ENCODE measurements at regions not wholly inside any gene's neighbourhood (a gene's known extent, or its start where the extent isn't known, plus 50 kb on each side); places are given as distances from the start of the nearest gene placed in this dataset.
A peak's percentile ranks its signal among the peaks of the same experiment; 100 is the strongest.

- H3K4me3 ChIP-seq (ENCODE audit: insufficient read depth, low read depth, low read length), result no peak overlapping the region
- FAIRE-seq (no peak), DNase-seq (ENCODE audit: low read depth) (no peak)
- H3K4me2 ChIP-seq (ENCODE audit: low read length), result no peak overlapping the region
- H3K9me3 Mint-ChIP-seq (ENCODE audit: unreplicated experiment), result peaks cover 1% of the 10 kb centered on the region
- H4K20me1 ChIP-seq (ENCODE audit: insufficient read depth, low read length), result no peaks in the 10 kb centered on the region
- H3K4me1 ChIP-seq (ENCODE audit: insufficient read depth, low read length), result no peaks in the 10 kb centered on the region
- peak overlapping the region; percentile 34 for H2AFZ ChIP-seq (ENCODE audit: low read depth, low read length)
- no peaks in the 10 kb centered on the region for H3K9me3 ChIP-seq (ENCODE audit: insufficient read depth, low read depth, low read length)
- no peaks in the 10 kb centered on the region for H3K79me2 ChIP-seq (ENCODE audit: insufficient read depth, low read length)
- TF ChIP-seq CTCF (IDR thresholded peaks at IDR 0.05; ENCODE audit: insufficient read depth, low read depth, low read length), result no peak
- TF ChIP-seq EZH2 (IDR thresholded peaks at IDR 0.05; ENCODE audit: insufficient read depth, low read length), result no peak
- H3K27me3 ChIP-seq (ENCODE audit: insufficient read depth, low read length), result no peaks in the 10 kb centered on the region
- no peaks in the 10 kb centered on the region for H3K4me1 Mint-ChIP-seq (ENCODE audit: low read depth, unreplicated experiment)
- no peak overlapping the region for H3K9ac ChIP-seq (ENCODE audit: low read length)
- no peaks in the 10 kb centered on the region for H3K36me3 Mint-ChIP-seq (ENCODE audit: low read depth, unreplicated experiment)
- no peak overlapping the region for H3K27ac Mint-ChIP-seq (ENCODE audit: unreplicated experiment)
- H3K27me3 Mint-ChIP-seq (ENCODE audit: low read depth, unreplicated experiment), result no peaks in the 10 kb centered on the region
- no peak overlapping the region for H3K27ac ChIP-seq (ENCODE audit: low read depth, low read length)
- no peak overlapping the region for H3K4me3 Mint-ChIP-seq (ENCODE audit: unreplicated experiment)
- H3K36me3 ChIP-seq (ENCODE audit: insufficient read depth, low read length), result no peaks in the 10 kb centered on the region
These were observed 267.4 kb upstream of the ACVR2A start for GRCh38 chr2:147577323-147577997.

GRCh38 chr2:147575106-147575505, 269.7 kb upstream of the ACVR2A start:
- no peaks in the 10 kb centered on the region for H3K9me3 ChIP-seq (ENCODE audit: insufficient read depth, low read depth, low read length)
- H3K27ac ChIP-seq (ENCODE audit: low read depth, low read length), result no peak overlapping the region
- H3K4me3 ChIP-seq (ENCODE audit: insufficient read depth, low read depth, low read length), result no peak overlapping the region
- H3K27me3 ChIP-seq (ENCODE audit: insufficient read depth, low read length), result no peaks in the 10 kb centered on the region
- no peaks in the 10 kb centered on the region for H3K79me2 ChIP-seq (ENCODE audit: insufficient read depth, low read length)
- Mint-ChIP-seq H3K36me3 (ENCODE audit: low read depth, unreplicated experiment) (no peaks in the 10 kb centered on the region), H3K4me1 (ENCODE audit: low read depth, unreplicated experiment) (no peaks in the 10 kb centered on the region), H3K4me3 (ENCODE audit: unreplicated experiment) (no peak overlapping the region), H3K27me3 (ENCODE audit: low read depth, unreplicated experiment) (no peaks in the 10 kb centered on the region), H3K27ac (ENCODE audit: unreplicated experiment) (no peak overlapping the region), H3K9me3 (ENCODE audit: unreplicated experiment) (no peaks in the 10 kb centered on the region)
- no peak overlapping the region for H3K4me2 ChIP-seq (ENCODE audit: low read length)
- no peaks in the 10 kb centered on the region for H4K20me1 ChIP-seq (ENCODE audit: insufficient read depth, low read length)
- TF ChIP-seq CTCF (IDR thresholded peaks at IDR 0.05; ENCODE audit: insufficient read depth, low read depth, low read length) (no peak), EZH2 (IDR thresholded peaks at IDR 0.05; ENCODE audit: insufficient read depth, low read length) (no peak)
- DNase-seq (ENCODE audit: low read depth) (no peak), FAIRE-seq (no peak)
- no peak overlapping the region for H3K9ac ChIP-seq (ENCODE audit: low read length)
- H3K36me3 ChIP-seq (ENCODE audit: insufficient read depth, low read length), result no peaks in the 10 kb centered on the region
- no peaks in the 10 kb centered on the region for H3K4me1 ChIP-seq (ENCODE audit: insufficient read depth, low read length)
- no peak overlapping the region for H2AFZ ChIP-seq (ENCODE audit: low read depth, low read length)

- H4K20me1 ChIP-seq (ENCODE audit: insufficient read depth, low read length), result no peaks in the 10 kb centered on the region
- TF ChIP-seq CTCF (IDR thresholded peaks at IDR 0.05; ENCODE audit: insufficient read depth, low read depth, low read length), result no peak
- no peak for TF ChIP-seq EZH2 (IDR thresholded peaks at IDR 0.05; ENCODE audit: insufficient read depth, low read length)
- H3K27me3 ChIP-seq (ENCODE audit: insufficient read depth, low read length), result no peaks in the 10 kb centered on the region
- Mint-ChIP-seq H3K4me1 (ENCODE audit: low read depth, unreplicated experiment) (no peaks in the 10 kb centered on the region), H3K27me3 (ENCODE audit: low read depth, unreplicated experiment) (no peaks in the 10 kb centered on the region), H3K9me3 (ENCODE audit: unreplicated experiment) (no peaks in the 10 kb centered on the region), H3K4me3 (ENCODE audit: unreplicated experiment) (no peak overlapping the region), H3K27ac (ENCODE audit: unreplicated experiment) (no peak overlapping the region), H3K36me3 (ENCODE audit: low read depth, unreplicated experiment) (no peaks in the 10 kb centered on the region)
- no peak overlapping the region for H3K4me2 ChIP-seq (ENCODE audit: low read length)
- FAIRE-seq (no peak), DNase-seq (ENCODE audit: low read depth) (no peak)
- no peaks in the 10 kb centered on the region for H3K36me3 ChIP-seq (ENCODE audit: insufficient read depth, low read length)
- no peak overlapping the region for H3K27ac ChIP-seq (ENCODE audit: low read depth, low read length)
- H2AFZ ChIP-seq (ENCODE audit: low read depth, low read length), result no peak overlapping the region
- H3K4me1 ChIP-seq (ENCODE audit: insufficient read depth, low read length), result no peaks in the 10 kb centered on the region
- no peak overlapping the region for H3K4me3 ChIP-seq (ENCODE audit: insufficient read depth, low read depth, low read length)
- H3K79me2 ChIP-seq (ENCODE audit: insufficient read depth, low read length), result no peaks in the 10 kb centered on the region
- no peak overlapping the region for H3K9ac ChIP-seq (ENCODE audit: low read length)
- no peaks in the 10 kb centered on the region for H3K9me3 ChIP-seq (ENCODE audit: insufficient read depth, low read depth, low read length)
These were observed 272.2 kb upstream of the ACVR2A start for GRCh38 chr2:147572622-147573021.

All from astrocyte (in vitro differentiated cells and primary cell).